Esophagus muscularis mucosa (tissue), 4 donors: ENCODE measurements at regions not wholly inside any gene's neighbourhood (a gene's known extent, or its start where the extent isn't known, plus 50 kb on each side); places are given as distances from the start of the nearest gene placed in this dataset.

Experiments used
- CTCF ChIP-seq, 3 experiments: fragments of 200-600 bp in 2 of 3; fragments of 450-650 bp in 1 of 3; sonication (generic) in 2 of 3; IDR thresholded peaks; one replicate each; pipeline ENCODE4 v1.5.1; 2017 to 2019; ENCODE audit warnings: antibody characterized with exemption in 3 of 3, mild to moderate bottlenecking in 2 of 3, moderate library complexity in 1 of 3
- EP300 ChIP-seq: sonication (generic); formaldehyde crosslinking; IDR thresholded peaks from one replicate; pipeline ENCODE4 v1.6.1; 2017; ENCODE audit warnings: antibody characterized with exemption
- POLR2AphosphoS5 ChIP-seq, 2 donors: sonication (generic); formaldehyde crosslinking; IDR thresholded peaks; one replicate each; pipeline ENCODE4 v1.6.1; 2017; ENCODE audit warnings: antibody characterized with exemption in 2 of 2

DNA sequence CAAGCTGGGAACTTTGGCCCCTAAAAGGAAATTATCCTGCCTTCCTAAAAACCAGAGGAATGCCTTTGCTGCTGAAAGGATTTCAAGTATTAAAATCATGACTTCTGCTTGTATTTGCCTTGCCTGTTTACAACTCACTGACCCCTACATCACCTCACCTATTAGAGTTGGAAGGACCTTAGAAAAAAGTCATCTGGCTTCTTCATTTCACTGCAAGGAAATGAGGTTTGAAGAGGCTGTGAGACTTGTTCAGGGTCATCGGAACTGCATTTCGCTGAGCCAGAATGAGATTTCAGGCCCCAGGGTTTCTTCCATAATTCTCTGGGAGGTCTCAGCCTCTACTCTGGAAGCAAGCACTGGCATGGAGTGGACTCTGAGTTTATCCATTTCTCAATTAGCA is 304.1 kb downstream of the BUD13 start:
- TF ChIP-seq POLR2AphosphoS5 (IDR thresholded peaks at IDR 0.05) (no peak), CTCF (IDR thresholded peaks at IDR 0.05) (no peak), EP300 (no peak)
